ENCODE measurements at regions not wholly inside any gene's neighbourhood (a gene's known extent, or its start where the extent isn't known, plus 50 kb on each side); places are given as distances from the start of the nearest gene placed in this dataset.

DNA sequence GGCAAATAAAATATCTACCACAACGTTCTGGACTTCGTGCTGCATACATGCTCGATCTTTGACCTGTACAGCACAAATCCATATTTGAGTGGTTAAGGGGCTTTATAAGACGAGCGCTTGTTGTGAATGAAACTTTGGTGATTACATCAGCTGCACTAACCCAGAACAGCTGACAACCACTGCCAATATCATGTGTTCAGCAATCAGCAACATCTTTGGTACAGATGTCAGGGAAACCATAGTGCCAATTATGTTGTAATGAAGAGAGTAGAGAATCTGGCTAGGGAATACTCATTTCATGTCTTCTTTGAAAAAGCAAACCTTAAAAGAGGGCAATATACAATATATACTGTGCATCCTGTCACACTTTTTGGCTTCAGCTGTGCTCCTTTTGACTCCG, 188.6 kb upstream of the NT5E start:
- Histone ChIP-seq H2BK20ac (ENCODE audit: low read depth, low read length, poor library complexity, severe bottlenecking) (no peak overlapping the region), H3K14ac (ENCODE audit: insufficient read depth, low read length) (no peak overlapping the region), H3K4me1 (ENCODE audit: insufficient read depth, low read length) (no peaks in the 10 kb centered on the region), H2BK120ac (ENCODE audit: low read depth, low read length, poor library complexity, severe bottlenecking) (no peak overlapping the region), H4K8ac (replicated peaks; ENCODE audit: insufficient read length, low read depth, low read length) (no peak overlapping the region), H2BK5ac (ENCODE audit: insufficient read length, low read length) (no peak overlapping the region), H2BK12ac (ENCODE audit: insufficient read length, low read depth, low read length) (no peak overlapping the region), H3K56ac (ENCODE audit: insufficient read length, low read depth, low read length) (no peak overlapping the region), H3K9me3 (ENCODE audit: control insufficient read depth, low read depth, low read length) (no peaks in the 10 kb centered on the region), H3K4ac (ENCODE audit: low read depth, low read length) (no peak overlapping the region), H3K4me2 (ENCODE audit: insufficient read depth, insufficient read length, low read length) (no peak overlapping the region), H4K20me1 (ENCODE audit: control insufficient read depth, insufficient read depth, insufficient read length) (no peaks in the 10 kb centered on the region), H3K79me2 (ENCODE audit: insufficient read depth, low read length) (no peaks in the 10 kb centered on the region), H2AFZ (ENCODE audit: low read length) (no peak overlapping the region), H3K23ac (ENCODE audit: insufficient read length, low read depth, low read length) (no peak overlapping the region), H3K27me3 (ENCODE audit: insufficient read depth, low read length) (no peaks in the 10 kb centered on the region), H2BK15ac (ENCODE audit: low read depth, low read length) (no peak overlapping the region), H3K9ac (ENCODE audit: extremely low read depth, insufficient read length, low read length) (no peak overlapping the region), H4K91ac (ENCODE audit: insufficient read length, low read depth, low read length) (no peak overlapping the region), H3K18ac (ENCODE audit: insufficient read length, low read depth, low read length) (no peak overlapping the region), H3T11ph (ENCODE audit: low read length) (no peak overlapping the region), H2AK5ac (ENCODE audit: insufficient read length, low read length) (no peak overlapping the region), H3K79me1 (ENCODE audit: insufficient read depth, low read depth, low read length, poor library complexity, severe bottlenecking) (no peaks in the 10 kb centered on the region), H3K27ac (ENCODE audit: insufficient read length, low read depth, low read length) (no peak overlapping the region), H4K5ac (ENCODE audit: insufficient read length, low read depth, low read length) (no peak overlapping the region), H3K23me2 (ENCODE audit: insufficient read length, low read depth, low read length, poor library complexity, severe bottlenecking) (no peaks in the 10 kb centered on the region)
- Mint-ChIP-seq H3K4me1 (peaks cover 5 to 8% of the 10 kb centered on the region in 2 experiments; a peak in 3 of 4 replicates), H3K36me3 (ENCODE audit: insufficient read depth in 1 of 3, low read depth in 3 of 3) (no peaks in the 10 kb centered on the region), H3K27me3 (ENCODE audit: low read depth) (no peaks in the 10 kb centered on the region), H3K27ac (no peak overlapping the region), H3K9me3 (peaks cover 0 to 2% of the 10 kb centered on the region in 2 experiments; a peak in 1 of 5 replicates), H3K4me3 (no peak overlapping the region)
- no CpG with 5 or more reads among the region's 6 CpGs for WGBS (ENCODE audit: extremely low coverage, insufficient read length, low lambda C conversion rate)
- TF ChIP-seq, protein P1, sequence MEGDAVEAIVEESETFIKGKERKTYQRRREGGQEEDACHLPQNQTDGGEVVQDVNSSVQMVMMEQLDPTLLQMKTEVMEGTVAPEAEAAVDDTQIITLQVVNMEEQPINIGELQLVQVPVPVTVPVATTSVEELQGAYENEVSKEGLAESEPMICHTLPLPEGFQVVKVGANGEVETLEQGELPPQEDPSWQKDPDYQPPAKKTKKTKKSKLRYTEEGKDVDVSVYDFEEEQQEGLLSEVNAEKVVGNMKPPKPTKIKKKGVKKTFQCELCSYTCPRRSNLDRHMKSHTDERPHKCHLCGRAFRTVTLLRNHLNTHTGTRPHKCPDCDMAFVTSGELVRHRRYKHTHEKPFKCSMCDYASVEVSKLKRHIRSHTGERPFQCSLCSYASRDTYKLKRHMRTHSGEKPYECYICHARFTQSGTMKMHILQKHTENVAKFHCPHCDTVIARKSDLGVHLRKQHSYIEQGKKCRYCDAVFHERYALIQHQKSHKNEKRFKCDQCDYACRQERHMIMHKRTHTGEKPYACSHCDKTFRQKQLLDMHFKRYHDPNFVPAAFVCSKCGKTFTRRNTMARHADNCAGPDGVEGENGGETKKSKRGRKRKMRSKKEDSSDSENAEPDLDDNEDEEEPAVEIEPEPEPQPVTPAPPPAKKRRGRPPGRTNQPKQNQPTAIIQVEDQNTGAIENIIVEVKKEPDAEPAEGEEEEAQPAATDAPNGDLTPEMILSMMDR (conservative IDR thresholded peaks at IDR 0.05): no peak
- DNase-seq: no peak

All from H9 (cell line).